Activated CD8-positive, alpha-beta T cell treated with anti-CD3 and anti-CD28 coated beads for 36 hours (primary cell): ENCODE measurements at regions not wholly inside any gene's neighbourhood (a gene's known extent, or its start where the extent isn't known, plus 50 kb on each side); places are given as distances from the start of the nearest gene placed in this dataset.

Experiments
- ATAC-seq: fragments of 200-7000 bp; cut with Tn5 transposase; one replicate; pipeline ENCODE4 v1.10.0; 2021; ENCODE audit warnings: mild to moderate bottlenecking, moderate library complexity
- CTCF ChIA-PET: fragments of 350-600 bp; sonication (Branson Sonifier 250); formaldehyde crosslinking; loops from one replicate; lab custom pipeline; 2021; ENCODE audit warnings: antibody characterized with exemption; lab: Charles Lee
- POLR2A ChIA-PET: fragments of 350-600 bp; sonication (Branson Sonifier 250); formaldehyde crosslinking; loops from one replicate; lab custom pipeline; 2021; ENCODE audit warnings: antibody characterized with exemption; lab: Charles Lee
- DNase-seq: peaks from one replicate; pipeline ENCODE4 v3.0.0-alpha.2; 2020
- H3K27ac Mint-ChIP-seq: one replicate; pipeline ENCODE4 v1.8.0; 2021; ENCODE audit warnings: mild to moderate bottlenecking, mixed read lengths
- H3K27me3 Mint-ChIP-seq: one replicate; pipeline ENCODE4 v1.8.0; 2021; ENCODE audit warnings: mixed read lengths
- H3K36me3 Mint-ChIP-seq: one replicate; pipeline ENCODE4 v1.8.0; 2021; ENCODE audit warnings: low read depth, mixed read lengths
- H3K4me1 Mint-ChIP-seq: one replicate; pipeline ENCODE4 v1.8.0; 2021; ENCODE audit warnings: low read depth, mixed read lengths
- H3K4me3 Mint-ChIP-seq: one replicate; pipeline ENCODE4 v1.8.0; 2021; ENCODE audit warnings: mild to moderate bottlenecking, moderate library complexity, mixed read lengths
- H3K9me3 Mint-ChIP-seq: one replicate; pipeline ENCODE4 v1.8.0; 2021; ENCODE audit warnings: mixed read lengths
- CTCF ChIP-seq: fragments of 200-600 bp; IDR thresholded peaks from one replicate; pipeline ENCODE4 v1.8.0; 2022; ENCODE audit warnings: antibody characterized with exemption, mild to moderate bottlenecking
- intact Hi-C: fragments of 100-400 bp; cut with micrococcal nuclease; formaldehyde crosslinking; loops from one replicate; pipeline ENCODE4 v1.10.0; 2022

DNA sequence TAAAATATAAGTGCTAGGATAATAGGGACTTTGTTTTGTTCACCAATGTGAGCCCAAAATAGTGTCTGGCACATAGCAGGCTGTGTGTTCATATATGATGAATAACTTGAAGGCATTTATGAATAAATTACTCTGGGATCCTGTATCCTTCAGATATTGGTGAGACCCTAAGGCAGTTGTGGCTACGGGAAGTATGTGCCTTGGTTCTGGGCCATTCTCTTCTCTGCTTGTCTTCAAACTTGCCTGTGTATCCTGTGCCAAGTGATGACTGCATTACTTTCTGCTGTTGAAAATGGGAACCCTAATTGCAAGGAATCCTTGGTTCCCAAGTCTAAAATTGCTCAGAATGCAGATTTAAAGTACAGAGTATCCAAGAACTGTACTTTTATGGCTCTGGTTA lies 67.6 kb upstream of the KTN1 start:
- no peak for TF ChIP-seq CTCF
- DNase-seq (no peak), ATAC-seq (no peak)
- CTCF ChIA-PET, result interaction anchor here (1.5 kb wide), 1 partner anchor 66 kb away, joined by 3 read pairs; no protein-coding TSS in a partner anchor
- Mint-ChIP-seq H3K4me1 (no peaks in the 10 kb centered on the region), H3K4me3 (no peak overlapping the region), H3K36me3 (no peaks in the 10 kb centered on the region), H3K27ac (no peak overlapping the region), H3K9me3 (no peaks in the 10 kb centered on the region), H3K27me3 (no peaks in the 10 kb centered on the region)
- intact Hi-C loops, result no loop called here
- POLR2A ChIA-PET, result no interaction called here

DNA sequence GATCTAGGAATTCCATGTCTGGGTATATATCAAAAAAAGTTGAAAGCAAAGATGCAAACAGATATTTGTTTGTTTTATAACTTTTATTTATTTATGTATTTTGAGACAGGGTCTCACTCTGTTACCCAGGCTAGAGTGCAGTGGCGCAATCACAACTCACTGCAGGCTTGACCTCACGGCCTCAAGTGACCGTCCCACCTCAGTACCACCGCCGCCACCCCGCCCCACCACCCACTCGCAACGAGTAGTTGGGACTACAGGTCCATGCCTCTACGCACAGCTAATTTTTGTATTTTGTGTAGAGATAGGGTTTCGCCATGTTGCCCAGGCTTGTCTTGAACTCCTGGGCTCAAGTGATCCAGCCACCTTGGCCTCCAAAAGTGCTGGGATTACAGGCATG lies 66.5 kb upstream of the KTN1 start:
- TF ChIP-seq CTCF, result no peak
- H3K9me3 Mint-ChIP-seq, result no peaks in the 10 kb centered on the region
- no peak for DNase-seq
- no peaks in the 10 kb centered on the region for H3K4me1 Mint-ChIP-seq
- no peaks in the 10 kb centered on the region for H3K36me3 Mint-ChIP-seq
- no peaks in the 10 kb centered on the region for H3K27me3 Mint-ChIP-seq
- ATAC-seq, result no peak
- POLR2A ChIA-PET, result no interaction called here
- no peak overlapping the region for H3K27ac Mint-ChIP-seq
- CTCF ChIA-PET, result no interaction called here
- H3K4me3 Mint-ChIP-seq, result no peak overlapping the region
- intact Hi-C loops, result no loop called here

GRCh38 chr14:55514819-55515490 lies 65.1 kb upstream of the KTN1 start:
- no peak for TF ChIP-seq CTCF
- POLR2A ChIA-PET, result no interaction called here
- H3K36me3 Mint-ChIP-seq, result no peaks in the 10 kb centered on the region

GRCh38 chr14:55516776-55517175 lies 63.2 kb upstream of the KTN1 start:
- DNase-seq (no peak), ATAC-seq (no peak)
- no peaks in the 10 kb centered on the region for H3K27me3 Mint-ChIP-seq
- TF ChIP-seq CTCF, result no peak
- no peak overlapping the region for H3K4me3 Mint-ChIP-seq
- ChIA-PET POLR2A (no interaction called here), CTCF (no interaction called here)
- intact Hi-C loops, result no loop called here
- no peaks in the 10 kb centered on the region for H3K36me3 Mint-ChIP-seq
- H3K4me1 Mint-ChIP-seq, result no peaks in the 10 kb centered on the region
- no peaks in the 10 kb centered on the region for H3K9me3 Mint-ChIP-seq
- H3K27ac Mint-ChIP-seq, result no peak overlapping the region

More at GRCh38 chr14:55514819-55515490, 65.1 kb upstream of the KTN1 start:
- CTCF ChIA-PET, result interaction anchor here (0.8 kb wide), 1 partner anchor 74 kb away, joined by 3 read pairs; no protein-coding TSS in a partner anchor
- Mint-ChIP-seq H3K4me3 (no peak overlapping the region), H3K27me3 (no peaks in the 10 kb centered on the region), H3K27ac (no peak overlapping the region), H3K9me3 (no peaks in the 10 kb centered on the region), H3K4me1 (no peaks in the 10 kb centered on the region)
- ATAC-seq, result no peak
- intact Hi-C loops, result no loop called here
- DNase-seq, result no peak

DNA sequence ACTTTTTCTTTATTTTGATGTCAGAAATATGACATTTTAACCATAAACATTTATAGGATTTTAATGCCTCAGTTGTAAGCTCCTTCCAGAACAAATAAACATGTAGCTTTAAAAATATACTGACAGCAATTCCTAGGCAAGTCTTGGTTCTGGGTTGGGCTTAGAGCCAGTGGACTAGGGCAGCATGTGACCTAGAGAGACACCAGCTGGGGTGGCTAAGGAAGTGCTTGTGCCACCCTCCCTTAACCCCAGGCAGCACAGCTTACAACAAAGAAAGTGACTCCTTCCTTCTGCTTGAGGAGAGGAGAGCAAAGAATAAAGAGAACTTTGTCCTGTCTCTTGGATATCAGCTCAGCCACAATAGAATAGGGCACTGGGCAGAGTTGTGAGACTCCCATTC lies 61.6 kb upstream of the KTN1 start:
- no peak overlapping the region for H3K27ac Mint-ChIP-seq
- CTCF ChIA-PET, result interaction anchor here (1.4 kb wide), 1 partner anchor 72 kb away, joined by 6 read pairs; no protein-coding TSS in a partner anchor
- H3K36me3 Mint-ChIP-seq, result no peaks in the 10 kb centered on the region
- intact Hi-C loops, result no loop called here
- no peaks in the 10 kb centered on the region for H3K9me3 Mint-ChIP-seq
- no peaks in the 10 kb centered on the region for H3K4me1 Mint-ChIP-seq
- TF ChIP-seq CTCF, result no peak
- no peak for ATAC-seq
- POLR2A ChIA-PET, result no interaction called here
- no peaks in the 10 kb centered on the region for H3K27me3 Mint-ChIP-seq
- H3K4me3 Mint-ChIP-seq, result no peak overlapping the region
- no peak for DNase-seq
